ENCODE measurements at regions not wholly inside any gene's neighbourhood (a gene's known extent, or its start where the extent isn't known, plus 50 kb on each side); places are given as distances from the start of the nearest gene placed in this dataset.

DNA sequence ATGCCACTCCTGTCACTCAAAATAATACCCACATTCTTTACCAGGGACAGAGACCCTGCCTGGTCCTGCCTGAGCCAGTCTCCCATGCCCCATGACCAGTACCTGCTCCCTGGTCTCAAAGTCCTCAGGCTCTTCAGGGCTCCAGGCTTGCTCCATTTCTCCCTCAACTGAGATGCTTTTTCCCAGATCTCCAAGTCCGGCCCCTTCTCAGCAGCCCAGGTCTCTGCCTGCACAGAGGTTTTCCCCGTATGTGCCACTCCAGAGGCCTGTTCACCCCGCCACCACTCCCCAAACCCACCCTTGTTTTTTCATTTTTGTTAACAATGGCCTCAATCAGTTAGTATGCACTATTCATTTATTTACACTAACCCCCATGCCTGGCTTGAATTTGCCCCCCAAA is 499.5 kb upstream of the MYT1L start:
- DNase-seq (ENCODE audit: low spot score) = no peak
- WGBS = 88% methylated on average over 3 of the region's 3 CpGs

DNA sequence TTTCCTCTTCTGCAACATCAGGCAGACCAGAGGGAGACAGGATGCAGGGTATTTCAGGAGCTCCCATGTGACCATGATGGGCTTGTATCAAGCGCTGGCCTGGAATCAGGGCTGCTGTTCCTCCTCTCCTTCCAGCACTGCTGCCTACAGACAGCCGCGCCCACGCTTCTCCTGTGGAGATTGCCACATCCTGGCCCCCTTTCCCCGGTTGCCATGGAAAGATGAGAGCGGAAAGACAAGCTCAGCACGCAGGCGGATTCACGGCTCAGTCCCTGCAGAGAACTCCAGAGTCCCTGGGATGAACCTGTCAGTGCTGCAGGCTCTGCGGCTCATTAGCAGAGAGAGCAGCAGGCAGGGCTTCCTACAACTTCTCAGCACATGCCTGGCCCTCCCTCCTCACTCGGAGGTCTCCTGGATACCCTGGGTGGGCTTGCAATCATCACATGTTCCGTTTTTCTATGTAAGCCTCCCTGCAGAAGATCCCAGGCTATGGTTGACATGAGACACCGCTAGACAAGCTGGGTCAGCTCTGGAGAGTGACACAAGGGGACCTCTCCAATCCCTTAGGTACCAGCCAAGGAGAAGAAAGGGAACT is 497.8 kb upstream of the MYT1L start:
- WGBS = 68% methylated on average over 13 of the region's 13 CpGs
- no peak for DNase-seq (ENCODE audit: low spot score)
- peaks cover 0 to 3% (median 1%) of the 10 kb centered on the region in 4 donors for H3K9me3 ChIP-seq (ENCODE audit: control insufficient read depth in 4 of 4, low read length in 3 of 4)
- no peak overlapping the region for H3K9ac ChIP-seq (ENCODE audit: low read depth in 1 of 2, low read length in 2 of 2)
- H3K27me3 ChIP-seq (ENCODE audit: control insufficient read depth in 4 of 4, insufficient read depth in 4 of 4, low read length in 3 of 4) = peaks cover 0 to 6% (median 0%) of the 10 kb centered on the region in 4 donors
- no peak overlapping the region for H3K4me3 ChIP-seq (ENCODE audit: low read depth in 1 of 3, low read length in 3 of 3)
- no peak overlapping the region for H3K27ac ChIP-seq (ENCODE audit: low read depth in 1 of 2, low read length in 2 of 2)
- H3K36me3 ChIP-seq (ENCODE audit: control insufficient read depth in 4 of 4, insufficient read depth in 3 of 4, low read depth in 1 of 4, low read length in 3 of 4) = no peaks in the 10 kb centered on the region
- no peak for TF ChIP-seq JUND (IDR thresholded peaks at IDR 0.05)
- no peaks in the 10 kb centered on the region for H3K4me1 ChIP-seq (ENCODE audit: control insufficient read depth in 4 of 4, insufficient read depth in 4 of 4, low read length in 3 of 4)

More for the DNA sequence above, 499.5 kb upstream of the MYT1L start:
- no peak overlapping the region for H3K9ac ChIP-seq (ENCODE audit: low read depth in 1 of 2, low read length in 2 of 2)
- peaks cover 0 to 7% (median 0%) of the 10 kb centered on the region in 4 donors for H3K27me3 ChIP-seq (ENCODE audit: control insufficient read depth in 4 of 4, insufficient read depth in 4 of 4, low read length in 3 of 4)
- no peak overlapping the region for H3K4me3 ChIP-seq (ENCODE audit: low read depth in 1 of 3, low read length in 3 of 3)
- TF ChIP-seq GABPA (IDR thresholded peaks at IDR 0.05 in 1 of 2, conservative IDR thresholded peaks at IDR 0.05 in 1 of 2) (no peak), EGR1 (IDR thresholded peaks at IDR 0.05; ENCODE audit: low read depth in 2 of 2) (no peak), RXRA (IDR thresholded peaks at IDR 0.05) (no peak), NR2F2 (IDR thresholded peaks at IDR 0.05) (no peak), RAD21 (IDR thresholded peaks at IDR 0.05) (no peak), FOXA1 (IDR thresholded peaks at IDR 0.05) (no peak), HNF4G (IDR thresholded peaks at IDR 0.05) (no peak), YY1 (IDR thresholded peaks at IDR 0.05) (no peak), SP1 (IDR thresholded peaks at IDR 0.05) (no peak), REST (IDR thresholded peaks at IDR 0.05) (no peak), TAF1 (conservative IDR thresholded peaks at IDR 0.05) (no peak), FOXA2 (IDR thresholded peaks at IDR 0.05) (no peak)
- TF ChIP-seq, protein P1, sequence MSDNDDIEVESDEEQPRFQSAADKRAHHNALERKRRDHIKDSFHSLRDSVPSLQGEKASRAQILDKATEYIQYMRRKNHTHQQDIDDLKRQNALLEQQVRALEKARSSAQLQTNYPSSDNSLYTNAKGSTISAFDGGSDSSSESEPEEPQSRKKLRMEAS (IDR thresholded peaks at IDR 0.05) = no peak
- TF ChIP-seq, protein P2, sequence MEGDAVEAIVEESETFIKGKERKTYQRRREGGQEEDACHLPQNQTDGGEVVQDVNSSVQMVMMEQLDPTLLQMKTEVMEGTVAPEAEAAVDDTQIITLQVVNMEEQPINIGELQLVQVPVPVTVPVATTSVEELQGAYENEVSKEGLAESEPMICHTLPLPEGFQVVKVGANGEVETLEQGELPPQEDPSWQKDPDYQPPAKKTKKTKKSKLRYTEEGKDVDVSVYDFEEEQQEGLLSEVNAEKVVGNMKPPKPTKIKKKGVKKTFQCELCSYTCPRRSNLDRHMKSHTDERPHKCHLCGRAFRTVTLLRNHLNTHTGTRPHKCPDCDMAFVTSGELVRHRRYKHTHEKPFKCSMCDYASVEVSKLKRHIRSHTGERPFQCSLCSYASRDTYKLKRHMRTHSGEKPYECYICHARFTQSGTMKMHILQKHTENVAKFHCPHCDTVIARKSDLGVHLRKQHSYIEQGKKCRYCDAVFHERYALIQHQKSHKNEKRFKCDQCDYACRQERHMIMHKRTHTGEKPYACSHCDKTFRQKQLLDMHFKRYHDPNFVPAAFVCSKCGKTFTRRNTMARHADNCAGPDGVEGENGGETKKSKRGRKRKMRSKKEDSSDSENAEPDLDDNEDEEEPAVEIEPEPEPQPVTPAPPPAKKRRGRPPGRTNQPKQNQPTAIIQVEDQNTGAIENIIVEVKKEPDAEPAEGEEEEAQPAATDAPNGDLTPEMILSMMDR (IDR thresholded peaks at IDR 0.05; ENCODE audit: low read depth, low read length, missing input control) = no peak
- H3K27ac ChIP-seq (ENCODE audit: low read depth in 1 of 2, low read length in 2 of 2) = no peak overlapping the region
- no peaks in the 10 kb centered on the region for H3K36me3 ChIP-seq (ENCODE audit: control insufficient read depth in 4 of 4, insufficient read depth in 3 of 4, low read depth in 1 of 4, low read length in 3 of 4)
- no peaks in the 10 kb centered on the region for H3K4me1 ChIP-seq (ENCODE audit: control insufficient read depth in 4 of 4, insufficient read depth in 4 of 4, low read length in 3 of 4)
- peaks cover 0 to 2% (median 0%) of the 10 kb centered on the region in 4 donors for H3K9me3 ChIP-seq (ENCODE audit: control insufficient read depth in 4 of 4, low read length in 3 of 4)

Measured in liver (tissue), 8 donors.